ENCODE measurements at regions not wholly inside any gene's neighbourhood (a gene's known extent, or its start where the extent isn't known, plus 50 kb on each side); places are given as distances from the start of the nearest gene placed in this dataset.

GRCh38 chr13:84237143-84237542, 354.9 kb upstream of the SLITRK1 start:
- DNase-seq = no peak

GRCh38 chr13:84234416-84234815, 352.1 kb upstream of the SLITRK1 start:
- DNase-seq = no peak

GRCh38 chr13:84230568-84230967, 348.3 kb upstream of the SLITRK1 start:
- DNase-seq = no peak

DNA sequence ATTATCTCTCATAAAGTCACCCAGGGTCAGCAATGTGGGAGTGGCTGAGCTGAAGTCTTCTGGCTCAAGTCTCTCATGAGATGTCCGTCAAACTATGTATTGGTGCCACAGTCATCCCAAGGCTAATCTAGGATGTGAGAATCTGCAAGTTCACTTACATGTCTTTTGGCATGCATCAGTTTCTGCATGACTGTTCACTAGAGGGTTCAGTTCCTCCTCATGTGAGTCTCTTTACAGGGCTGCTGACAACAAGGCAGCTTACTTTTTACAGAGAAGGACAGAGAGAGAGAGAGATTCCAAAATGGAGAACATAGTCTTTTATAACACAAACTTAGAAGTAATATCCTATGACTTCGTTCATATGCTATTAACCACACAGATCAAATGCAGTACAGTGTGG, 328.8 kb upstream of the SLITRK1 start:
- no peak for DNase-seq

DNA sequence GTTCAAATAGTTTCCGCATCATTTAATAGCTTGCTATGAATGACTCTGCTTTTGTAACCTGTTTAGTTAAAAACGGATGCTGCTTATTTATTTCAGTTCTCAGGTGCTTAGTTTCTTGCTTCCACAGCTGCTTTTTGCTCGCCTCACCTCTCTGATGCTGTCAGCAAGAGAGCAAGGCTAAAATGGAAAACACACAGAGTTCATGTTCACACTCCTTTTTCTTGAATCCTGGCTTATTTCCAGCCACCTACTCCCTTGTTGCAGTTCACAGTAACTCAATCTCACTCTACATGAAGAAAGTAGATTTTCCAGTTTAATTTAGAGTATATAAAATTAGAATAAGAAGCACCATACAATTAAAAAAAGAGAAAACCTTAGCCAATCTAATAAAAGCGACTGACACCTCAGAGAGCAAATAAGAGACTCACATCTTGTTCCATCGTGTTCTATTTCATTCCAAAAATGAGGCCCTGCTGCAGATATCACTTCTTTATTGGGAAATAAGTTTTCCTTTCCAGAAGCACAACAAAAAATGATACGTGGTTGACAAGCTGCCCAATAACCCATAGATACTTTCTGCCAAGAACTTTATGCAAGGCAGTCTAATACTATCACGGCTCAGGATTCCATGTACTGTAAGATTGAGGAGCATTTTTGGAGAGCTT, 326.1 kb upstream of the SLITRK1 start:
- no peak for DNase-seq

DNA sequence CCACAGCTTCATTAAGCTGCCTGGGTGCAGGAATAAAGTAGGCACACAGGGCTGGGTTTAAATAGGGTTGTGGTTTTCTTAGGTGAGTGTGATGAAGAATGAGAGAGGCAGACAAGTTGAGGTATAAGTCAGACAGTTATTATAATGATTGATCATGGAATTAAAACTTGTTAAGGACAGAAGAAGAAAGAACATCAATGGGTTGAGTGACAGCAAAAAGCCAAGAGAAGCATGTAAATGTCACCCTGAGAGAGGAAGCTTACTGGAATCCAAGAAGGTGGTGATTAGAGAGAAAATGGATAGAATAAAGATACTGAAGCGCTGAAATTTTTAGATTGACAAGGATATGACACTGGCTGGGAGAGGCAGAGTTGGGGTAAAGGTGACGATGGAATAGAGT, 325.2 kb upstream of the SLITRK1 start:
- DNase-seq = no peak

GRCh38 chr13:84200971-84201370, 318.7 kb upstream of the SLITRK1 start:
- DNase-seq = no peak

DNA sequence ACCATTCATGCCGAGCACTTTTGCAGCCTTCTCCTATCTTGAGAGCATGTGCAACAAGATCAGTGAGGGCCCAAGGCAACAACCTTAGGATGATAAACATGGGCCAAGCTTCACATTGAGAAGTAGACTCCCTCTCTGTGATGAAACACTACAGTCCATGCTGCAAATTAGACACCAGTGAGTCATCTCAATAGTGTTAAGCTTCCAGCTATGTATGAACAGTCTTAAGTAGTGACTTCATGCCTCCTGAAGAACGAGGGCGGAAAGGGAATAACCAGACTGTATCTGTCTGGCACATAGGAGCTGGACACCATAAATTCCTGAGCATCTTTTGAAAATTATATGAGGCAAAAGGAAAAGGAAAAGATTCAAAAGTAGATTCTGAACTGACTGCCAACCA, 309.9 kb upstream of the SLITRK1 start:
- DNase-seq = no peak

DNA sequence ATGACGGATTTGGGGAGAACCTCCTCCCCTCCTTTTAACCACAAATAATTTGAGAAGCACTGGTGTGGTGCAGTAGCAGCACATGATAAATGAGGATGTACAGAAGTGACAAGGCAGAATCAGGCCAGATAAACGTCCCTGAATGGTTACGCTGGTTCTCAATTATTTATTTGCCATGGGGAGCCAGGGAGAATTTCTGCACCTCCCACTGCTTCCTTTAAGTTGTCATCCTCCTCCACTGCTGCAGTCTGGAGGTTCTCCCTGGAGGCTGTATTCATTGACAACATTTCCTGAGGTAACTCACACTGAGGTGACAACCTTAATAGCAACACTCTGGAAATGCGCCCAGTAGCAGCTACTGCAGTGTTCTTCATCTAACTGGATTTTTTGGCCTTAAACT, 308.9 kb upstream of the SLITRK1 start:
- DNase-seq = no peak

DNA sequence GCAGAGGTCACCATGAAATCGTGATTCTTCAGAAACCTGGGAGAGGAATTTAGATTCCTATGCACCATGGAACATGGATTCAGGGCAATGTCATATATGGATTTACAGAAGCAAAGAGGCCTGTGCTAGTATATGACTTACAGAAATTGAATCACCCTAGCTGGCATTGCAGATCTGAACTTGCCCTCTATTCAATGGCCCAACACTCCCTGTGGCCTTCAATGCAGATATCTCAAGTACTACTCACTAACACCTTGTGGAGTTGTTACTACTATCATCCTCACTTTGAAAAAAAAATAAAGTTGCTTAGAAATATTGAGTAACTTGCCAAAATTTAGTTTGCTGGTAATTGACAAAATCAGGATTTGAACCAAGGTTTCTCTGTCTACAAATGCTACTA, 305.4 kb upstream of the SLITRK1 start:
- DNase-seq = no peak

- no peak for DNase-seq
These were observed 257.4 kb upstream of the SLITRK1 start for GRCh38 chr13:84139561-84140158.

DNA sequence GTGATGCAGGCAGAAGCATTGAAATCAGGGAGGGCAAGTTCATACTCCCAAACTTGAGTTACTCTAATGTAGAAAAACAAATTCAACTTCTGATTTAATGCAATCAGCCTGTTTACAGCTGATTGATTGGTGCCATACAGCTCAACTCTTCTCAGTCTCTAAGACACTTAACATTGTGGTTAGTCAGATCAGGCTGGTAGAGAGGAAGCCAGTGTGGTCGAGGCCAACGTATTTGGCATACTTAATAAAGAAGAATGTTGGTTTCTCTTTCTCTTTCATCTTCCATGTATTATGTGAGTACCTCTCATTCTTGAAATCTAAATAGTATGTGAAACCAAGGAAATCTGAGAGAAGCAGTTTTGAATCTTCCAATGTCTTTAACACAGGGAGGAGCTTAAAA, 255.0 kb upstream of the SLITRK1 start:
- DNase-seq = peak; percentile 65 to 84

DNA sequence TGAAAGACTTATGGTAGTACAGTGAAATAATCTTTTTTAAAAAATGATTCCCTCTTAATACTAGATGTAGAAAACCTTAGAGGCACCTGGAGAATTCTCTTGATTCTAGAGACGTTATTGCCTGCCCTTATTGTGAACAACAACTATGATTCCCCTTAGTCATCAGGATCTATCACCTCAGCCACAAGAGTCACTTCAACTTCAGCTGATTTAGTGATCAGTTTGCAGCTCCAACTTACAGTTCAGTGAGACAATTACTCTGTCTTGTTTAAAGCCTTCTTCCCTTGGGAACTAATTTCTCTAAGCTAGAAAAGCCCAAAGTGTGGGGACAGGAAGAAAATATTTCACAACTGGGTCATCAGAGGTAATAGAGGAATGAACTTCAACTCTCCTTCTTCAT, 254.3 kb upstream of the SLITRK1 start:
- DNase-seq = peak in 1 of 2 donors; percentile 50

GRCh38 chr13:84132491-84132890, 250.2 kb upstream of the SLITRK1 start:
- DNase-seq = no peak

DNA sequence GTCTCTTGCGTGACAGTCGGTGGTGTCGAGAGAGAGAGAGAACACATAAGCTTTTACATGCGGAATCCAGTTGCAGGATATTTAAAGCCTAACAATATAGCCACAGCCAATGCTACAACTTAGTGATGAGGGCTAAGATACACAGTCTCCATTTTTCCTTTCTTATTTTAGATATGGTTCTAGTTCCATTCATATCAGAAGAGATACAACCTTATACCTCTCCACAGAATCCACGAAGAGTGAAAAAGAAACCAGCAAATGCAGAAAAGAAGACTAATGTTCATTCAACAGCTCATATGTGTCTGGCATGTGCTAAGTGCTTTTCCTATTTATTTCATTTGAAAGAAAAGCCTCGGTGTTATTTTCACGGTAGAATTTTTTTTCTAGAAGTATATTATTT, 249.0 kb upstream of the SLITRK1 start:
- no peak for DNase-seq

GRCh38 chr13:84130495-84131114, 248.3 kb upstream of the SLITRK1 start:
- no peak for DNase-seq

- no peak for DNase-seq
These were observed 247.7 kb upstream of the SLITRK1 start for GRCh38 chr13:84129966-84130365.

GRCh38 chr13:84127597-84128128, 245.4 kb upstream of the SLITRK1 start:
- no peak for DNase-seq

- peak in 1 of 2 donors; percentile 32 for DNase-seq
These were observed 244.4 kb upstream of the SLITRK1 start for GRCh38 chr13:84126671-84127171.

DNA sequence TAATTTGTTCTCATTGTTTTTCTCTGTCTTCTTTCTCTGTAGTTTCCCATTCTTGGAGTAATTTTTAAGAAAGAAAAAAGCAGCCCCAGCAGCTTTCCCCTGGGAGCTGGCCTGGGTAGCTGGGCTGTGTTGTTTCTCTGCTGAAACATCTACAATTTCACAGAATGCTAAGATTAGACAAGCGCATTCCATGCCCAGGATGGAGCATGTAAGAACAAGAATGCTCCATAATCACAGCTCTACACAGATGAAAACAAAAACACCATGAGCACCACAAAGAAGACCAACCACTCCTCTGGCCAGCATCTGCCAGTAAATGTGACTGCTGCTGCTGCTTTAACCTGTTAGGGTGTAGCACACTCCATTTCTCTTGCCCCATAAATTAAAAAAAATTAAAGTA, 239.2 kb upstream of the SLITRK1 start:
- DNase-seq = no peak

DNA sequence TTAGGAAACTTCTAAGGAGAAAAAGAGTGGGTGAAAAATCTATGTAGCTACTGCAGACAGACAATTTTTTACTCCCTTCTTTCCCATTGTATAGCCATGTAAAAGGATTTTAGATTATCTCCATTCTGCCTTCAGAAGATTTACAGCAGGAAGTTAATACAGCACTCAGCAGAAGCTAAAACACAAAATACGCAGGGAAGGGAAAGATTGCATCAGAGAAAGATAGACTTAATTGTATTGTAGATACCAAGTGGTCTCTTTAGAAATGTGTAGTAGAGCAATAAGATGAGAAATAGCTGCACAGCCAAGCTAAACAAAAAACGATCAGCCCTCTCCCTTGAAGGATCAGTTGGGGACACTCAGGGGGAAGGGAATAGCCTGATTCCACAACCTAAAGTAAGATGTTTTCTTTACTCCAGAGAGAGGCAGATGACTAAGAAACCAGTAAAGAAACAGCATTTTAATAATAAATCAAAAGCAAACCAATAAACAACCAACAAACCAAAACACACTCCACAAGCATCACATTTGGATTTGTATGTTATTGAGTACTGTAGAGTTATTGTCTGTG, 236.7 kb upstream of the SLITRK1 start:
- DNase-seq = no peak

GRCh38 chr13:84098273-84098672, 216.0 kb upstream of the SLITRK1 start:
- no peak for DNase-seq

- no peak for DNase-seq
These were observed 214.9 kb upstream of the SLITRK1 start for GRCh38 chr13:84097148-84097547.

DNA sequence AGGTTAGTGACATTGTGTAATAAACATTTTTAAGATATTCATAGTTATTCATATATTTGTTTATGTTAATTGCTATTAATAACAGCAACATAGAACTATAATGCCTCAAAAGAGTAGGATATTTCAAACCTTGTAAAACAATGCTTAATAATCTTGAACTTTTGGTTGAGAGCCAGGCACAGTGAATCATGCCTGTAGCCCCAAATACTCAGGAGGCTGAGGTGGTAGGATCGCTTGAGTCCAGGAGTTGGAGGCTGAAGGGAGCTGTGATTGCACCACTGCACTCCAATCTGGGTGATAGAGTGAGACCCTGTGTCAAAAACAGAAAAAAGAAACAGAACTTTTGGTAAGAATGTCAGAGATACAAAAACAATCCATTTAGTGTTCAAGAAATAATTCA, 213.9 kb upstream of the SLITRK1 start:
- no peak for DNase-seq

Measured in CD4-positive, alpha-beta T cell treated with Interleukin-4 for 1 hour (primary cell).